UCSD-AML1 (cell line): ENCODE measurements at regions not wholly inside any gene's neighbourhood (a gene's known extent, or its start where the extent isn't known, plus 50 kb on each side); places are given as distances from the start of the nearest gene placed in this dataset.
A peak's percentile ranks its signal among the peaks of the same experiment; 100 is the strongest.

Experiments
- DNase-seq: peaks from one replicate; lab custom pipeline; 2025; ENCODE audit not compliant: unreplicated experiment; lab: John Stamatoyannopoulos, UW

DNA sequence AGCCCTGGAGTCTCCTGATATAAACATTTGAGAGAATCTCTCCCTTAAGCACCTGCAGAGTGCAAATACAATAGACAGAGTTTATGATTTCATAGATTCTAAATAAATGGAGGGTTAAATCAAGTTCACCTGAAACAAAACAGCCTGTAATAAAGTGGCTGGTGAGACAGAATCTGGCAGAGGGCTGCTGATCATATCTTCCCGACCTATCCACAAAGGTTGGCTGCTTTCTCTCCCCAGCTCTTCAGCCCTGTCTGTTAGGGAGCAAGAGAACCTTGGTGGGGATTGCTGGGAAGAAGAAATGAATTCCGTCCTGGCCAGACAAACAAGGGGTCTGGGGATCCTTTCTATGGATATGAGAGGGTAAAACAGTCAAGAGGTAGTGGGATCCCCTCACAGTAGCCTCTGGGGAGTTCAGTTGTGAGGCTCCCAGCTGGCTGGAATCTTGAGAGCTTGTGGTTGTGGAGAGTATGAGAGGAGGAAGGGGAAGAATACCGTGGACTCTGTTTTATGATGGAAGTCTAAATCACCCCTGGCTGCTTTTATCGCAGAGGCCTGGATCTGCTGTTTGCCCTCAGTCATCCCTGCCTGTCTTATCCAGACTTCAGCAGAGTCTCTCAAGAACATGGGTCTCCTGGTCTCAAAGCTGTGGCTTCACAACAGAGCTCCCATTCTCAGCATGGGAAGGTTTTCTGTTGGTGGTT lies 451.3 kb downstream of the NTRK3 start:
- no peak for DNase-seq

DNA sequence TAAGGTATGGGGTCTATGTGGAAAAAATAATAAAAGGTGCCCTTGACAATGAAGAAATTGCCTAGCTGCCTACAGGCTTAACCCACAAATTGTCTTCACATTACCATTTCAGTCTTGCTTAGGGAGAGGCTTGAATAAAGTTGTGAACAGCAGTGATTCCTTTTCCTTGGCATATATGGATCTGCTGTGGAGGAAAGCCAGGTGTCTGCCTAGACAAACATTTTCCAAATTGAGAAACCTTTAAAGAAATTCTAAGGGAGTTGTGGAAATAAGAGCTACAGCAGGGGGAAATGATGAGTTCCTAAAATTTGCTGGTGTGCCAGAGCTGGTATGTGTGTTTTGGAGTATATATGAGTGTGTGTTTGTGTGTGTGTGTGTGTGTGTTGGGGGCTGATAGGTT lies 452.1 kb downstream of the NTRK3 start:
- no peak for DNase-seq

DNA sequence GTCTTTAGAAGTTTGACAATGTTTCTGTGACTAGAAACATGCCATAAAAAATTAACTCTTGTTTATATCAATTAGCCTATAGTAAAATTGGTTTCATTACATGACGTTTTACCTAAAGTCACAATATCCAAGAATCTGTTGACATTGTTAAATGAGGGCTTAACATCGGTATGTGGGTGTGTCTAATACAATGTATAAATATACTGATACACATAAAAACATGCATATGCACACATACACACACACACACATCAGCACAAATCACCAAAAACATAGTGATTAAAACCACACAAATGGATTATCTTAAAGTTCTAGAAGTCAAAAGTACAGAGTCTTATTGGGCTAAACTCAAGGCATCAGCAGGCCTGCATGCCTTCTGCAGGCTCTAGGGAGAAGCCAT lies 456.7 kb downstream of the NTRK3 start:
- no peak for DNase-seq

DNA sequence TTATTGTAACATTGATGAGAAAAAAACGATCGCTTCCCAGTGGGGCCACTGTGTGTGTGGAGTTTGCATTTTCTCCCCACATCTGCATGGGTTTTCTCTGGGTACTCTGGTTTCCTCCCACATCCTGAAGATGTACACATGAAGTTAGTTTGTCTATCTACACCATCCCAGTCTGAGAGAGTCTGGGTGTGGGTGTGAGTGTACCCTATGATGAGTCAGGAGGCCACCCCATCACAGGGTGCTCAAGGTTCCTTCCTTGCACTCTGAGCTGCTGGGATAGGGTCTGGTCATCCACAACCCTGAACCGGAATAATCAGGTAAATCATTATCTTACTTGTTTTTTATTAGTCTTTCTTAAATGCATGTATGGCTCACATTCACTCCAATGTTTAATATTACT lies 457.1 kb downstream of the NTRK3 start:
- DNase-seq: no peak

DNA sequence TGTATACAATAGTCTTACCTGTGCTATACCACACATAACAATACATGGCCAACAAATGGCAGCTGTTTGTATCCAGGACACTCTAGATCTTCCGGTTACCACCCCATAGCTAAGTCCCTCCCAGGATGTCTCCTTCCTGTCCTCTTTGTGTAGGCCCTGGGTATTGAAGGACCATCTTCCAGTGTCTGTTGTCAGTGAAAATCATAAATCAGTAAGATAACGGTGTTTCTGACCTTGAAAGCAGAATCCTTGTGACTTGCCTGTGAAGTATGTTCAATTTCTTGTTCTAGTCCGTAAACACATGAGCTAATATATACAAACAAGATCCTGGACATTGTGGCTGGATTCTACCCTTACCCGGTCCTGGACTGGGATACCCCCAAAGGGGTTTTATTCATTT lies 462.8 kb downstream of the NTRK3 start:
- no peak for DNase-seq

DNA sequence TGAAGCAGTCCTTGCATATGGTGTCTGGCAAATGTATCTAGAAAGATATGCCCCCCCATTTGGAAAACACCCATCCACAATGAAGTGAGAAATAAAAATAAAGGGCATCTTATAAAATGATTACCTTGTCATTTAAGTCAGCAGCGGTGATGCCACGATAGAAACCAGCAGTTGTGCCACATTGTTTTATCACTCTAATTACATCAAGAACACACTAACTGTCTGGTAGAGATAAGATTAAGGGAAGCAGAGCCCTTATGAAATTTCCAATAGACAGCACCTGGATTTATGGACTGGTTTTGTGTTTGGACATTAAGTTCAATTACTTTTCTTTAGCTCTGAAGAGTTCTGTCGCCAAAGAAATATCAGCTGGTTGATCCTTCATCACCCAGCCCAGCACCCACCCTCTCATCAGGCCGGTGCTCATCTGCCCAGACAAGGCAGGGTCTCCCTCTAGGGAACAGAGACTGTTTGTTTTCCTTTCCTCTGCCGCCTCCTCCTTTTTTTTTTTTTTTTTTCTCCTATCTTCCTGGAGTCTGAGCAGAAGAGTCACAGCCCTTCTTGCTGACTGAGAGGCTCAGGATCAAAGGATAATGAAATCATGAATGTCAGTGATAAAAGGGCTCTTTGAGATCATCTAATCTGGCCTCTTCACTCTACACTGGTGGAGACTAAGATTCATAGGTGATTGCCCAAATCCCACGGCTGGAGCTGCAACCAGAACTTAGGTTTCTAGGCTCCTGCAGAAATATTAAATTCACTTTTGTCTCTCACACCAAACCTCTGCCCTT lies 464.1 kb downstream of the NTRK3 start:
- DNase-seq: no peak

DNA sequence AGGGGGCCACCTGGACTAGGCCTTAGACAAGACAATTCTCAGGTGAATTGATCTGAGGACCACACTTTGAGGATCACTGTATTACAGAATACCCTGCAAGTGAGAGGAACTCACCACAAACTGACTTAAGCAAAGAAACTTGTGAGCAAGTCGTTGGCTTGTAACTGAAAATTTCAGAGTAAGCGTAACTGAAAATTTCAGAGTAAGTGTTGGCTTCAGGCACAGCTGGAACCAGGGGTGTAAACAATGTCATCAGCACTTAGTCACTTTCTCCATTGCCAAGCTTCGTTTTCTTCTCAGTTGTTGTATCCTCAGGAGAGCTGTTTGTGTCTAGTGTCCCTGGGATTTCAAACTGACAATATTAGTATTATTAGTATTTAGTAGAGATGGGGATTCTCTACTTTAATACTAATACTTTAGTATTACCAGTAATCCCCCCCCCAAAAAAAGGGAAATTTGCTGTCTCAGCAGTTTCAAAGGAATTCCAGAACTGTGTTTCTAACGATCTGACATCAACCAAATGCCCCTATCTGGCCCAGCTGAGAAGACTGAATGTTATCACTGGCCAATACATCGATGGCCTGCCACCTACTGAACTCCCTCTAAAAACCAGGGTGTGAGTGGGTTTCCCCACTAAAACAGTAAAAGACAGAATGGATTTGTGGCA lies 474.4 kb downstream of the NTRK3 start:
- DNase-seq: no peak

DNA sequence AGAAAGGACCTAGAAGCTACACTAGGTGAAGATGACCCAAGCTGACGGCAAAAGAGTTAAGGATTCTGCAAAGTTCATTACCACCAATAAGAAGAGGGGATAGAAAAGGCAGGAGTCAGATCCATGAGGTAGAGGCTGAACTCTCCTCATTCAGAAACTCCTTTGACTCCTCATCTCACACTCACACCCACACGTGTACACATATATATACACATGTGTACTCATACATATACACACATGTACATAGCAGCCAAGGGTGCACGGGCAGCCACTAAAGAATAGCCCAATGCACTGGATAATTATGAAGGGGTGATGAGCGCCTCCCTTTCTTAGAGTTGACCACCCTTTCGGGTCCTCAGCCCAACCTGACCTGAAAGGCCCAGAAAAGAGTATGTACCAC lies 476.8 kb downstream of the NTRK3 start:
- no peak for DNase-seq

DNA sequence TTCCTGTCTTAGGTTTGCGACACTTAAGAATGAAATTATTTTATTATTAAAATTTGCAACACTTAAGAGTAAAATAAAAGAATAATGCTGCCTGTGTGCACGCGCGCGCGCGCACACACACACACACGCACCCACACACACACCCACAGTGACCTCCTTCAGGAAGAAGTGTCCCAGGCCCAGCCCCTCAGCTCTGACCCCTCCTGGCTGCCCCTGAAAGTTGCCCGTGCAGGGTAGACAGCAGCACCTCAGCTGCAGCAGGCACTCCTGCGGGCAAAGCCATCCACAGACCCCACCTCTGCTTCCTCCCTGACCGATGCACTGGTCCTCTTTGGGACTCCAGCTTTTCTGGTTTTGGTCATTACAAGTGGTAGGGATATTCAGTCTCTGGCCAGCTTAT lies 478.2 kb downstream of the NTRK3 start:
- no peak for DNase-seq

DNA sequence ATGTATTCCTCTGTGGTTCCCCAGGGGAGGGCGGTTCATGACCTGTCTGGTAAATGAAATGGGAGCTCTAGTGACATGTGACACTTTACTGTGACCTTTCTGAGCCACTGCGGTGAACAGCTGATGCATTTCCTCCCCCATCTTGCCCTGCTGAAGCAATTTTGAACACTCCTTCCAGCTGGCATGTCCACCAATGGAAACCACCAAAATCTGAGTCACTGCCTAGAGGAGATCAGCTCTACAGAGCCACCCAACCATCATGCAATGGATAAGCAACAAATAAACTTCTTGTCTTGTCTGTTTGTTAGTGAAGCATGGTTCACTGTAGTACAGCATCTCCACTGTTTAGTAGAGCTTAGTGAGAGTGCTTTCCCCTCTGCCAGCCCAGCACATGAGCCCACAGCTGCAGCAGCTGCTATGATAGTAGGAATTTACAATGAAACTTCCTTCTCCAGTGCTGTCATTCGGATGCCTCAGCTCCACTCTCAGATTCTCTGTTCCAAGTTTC lies 479.4 kb downstream of the NTRK3 start:
- DNase-seq: no peak

DNA sequence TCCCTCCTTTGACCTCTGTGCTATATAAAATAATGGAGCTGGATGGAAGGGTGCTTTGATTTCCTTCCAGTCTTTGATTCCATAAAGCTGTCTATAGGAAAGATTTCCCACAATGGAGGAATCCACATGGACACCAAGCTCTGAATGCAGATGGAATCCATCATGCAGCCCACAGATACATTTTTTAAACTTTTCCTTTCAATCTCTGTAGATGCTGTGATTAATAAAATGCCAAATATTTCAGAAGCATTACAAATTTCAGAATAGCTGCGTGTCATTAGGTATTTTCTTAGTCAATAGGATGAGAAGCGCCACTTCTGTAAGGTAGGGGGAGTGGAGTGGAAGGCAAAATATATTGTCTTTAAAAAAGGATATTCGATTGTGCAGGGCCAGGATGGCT lies 489.0 kb downstream of the NTRK3 start:
- DNase-seq: no peak

DNA sequence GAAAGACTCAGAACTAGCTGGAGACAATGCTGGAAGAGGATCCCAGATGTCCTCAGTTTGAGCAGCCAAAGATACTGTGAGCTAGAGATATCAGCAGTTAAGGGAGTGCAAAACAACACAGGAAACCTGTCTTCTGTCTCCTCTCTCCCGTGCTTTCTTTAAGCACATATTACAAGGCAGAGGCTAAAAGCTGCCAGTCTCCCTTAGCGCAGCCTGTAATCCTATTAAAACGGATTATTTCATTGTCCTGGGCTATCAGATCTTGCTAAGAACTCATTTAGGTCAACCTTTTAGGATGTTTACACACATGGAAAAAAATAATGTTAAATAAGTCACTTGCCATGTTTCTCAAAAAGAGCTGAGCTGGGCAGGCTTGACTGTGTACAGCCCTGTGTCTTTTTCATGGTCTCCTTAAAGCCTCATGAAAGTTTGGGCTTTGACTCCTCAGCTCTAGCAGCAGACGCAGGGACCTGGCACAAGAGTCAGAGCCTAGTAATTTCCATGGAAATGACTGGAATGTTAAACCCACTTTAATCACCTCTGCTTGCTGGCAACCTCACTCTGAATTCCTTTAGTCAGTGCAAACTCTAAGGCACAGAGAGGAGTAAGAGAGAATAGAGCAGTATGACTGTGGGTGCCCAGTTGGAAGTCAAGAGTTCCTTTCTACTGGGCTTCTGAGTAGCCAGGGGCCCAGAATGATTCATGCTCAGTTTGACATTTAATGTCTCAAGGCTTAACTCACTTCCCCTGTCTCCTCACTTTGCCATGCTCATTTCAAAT lies 491.9 kb downstream of the NTRK3 start:
- DNase-seq: no peak

DNA sequence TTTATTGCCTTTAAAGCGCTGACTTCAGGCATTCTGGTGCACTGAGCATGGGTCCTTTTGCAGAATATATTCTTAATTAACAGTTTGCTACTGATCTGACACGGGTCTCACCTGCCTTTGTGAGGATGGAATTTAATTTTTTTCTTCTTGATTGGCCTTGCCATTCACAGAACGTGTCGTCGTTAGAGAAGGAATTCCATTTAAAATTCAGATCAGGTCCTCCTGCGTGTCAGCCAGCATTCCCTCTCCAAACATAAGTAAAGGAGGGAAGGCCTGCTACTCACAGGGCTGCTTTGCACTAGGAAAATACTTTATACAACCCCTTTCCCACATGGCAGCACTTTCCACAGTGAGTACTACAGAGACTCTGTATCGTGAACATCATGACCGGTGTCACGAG lies 492.7 kb downstream of the NTRK3 start:
- DNase-seq: no peak

DNA sequence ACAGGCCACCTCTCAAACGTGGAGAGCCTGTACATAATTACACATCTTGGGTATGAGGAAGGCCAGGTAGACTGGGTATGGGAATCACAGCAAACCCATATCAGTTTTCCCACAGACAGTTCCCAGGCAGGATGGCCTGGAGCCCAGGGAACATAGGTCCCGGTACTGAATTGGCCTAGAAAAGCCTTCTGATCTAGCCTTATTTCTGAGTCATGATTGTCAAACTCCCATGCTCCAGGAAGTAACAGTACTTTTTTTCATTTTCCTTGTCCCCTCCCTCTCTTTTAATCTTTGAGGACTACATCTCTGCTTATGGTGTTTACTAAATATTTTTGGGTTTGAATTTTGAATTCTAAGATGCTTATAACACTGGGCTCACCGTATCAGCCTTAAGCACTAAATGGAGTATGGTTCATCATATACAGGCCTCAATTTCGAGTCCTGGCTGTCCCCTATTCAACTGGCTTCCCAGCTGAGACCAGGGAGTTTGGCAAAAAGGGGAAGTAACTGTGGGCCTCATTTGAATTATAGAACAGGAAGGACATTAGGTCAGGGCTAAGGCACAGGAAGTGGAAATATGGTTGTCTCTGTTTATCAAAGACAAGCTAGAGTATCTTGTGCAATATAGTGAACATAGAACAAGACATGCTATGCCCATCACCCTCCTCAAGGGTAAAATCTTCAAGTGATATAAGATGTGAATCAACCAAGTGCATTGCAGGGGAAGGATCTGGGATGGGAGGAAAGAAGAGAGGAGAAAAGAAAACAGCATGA lies 494.6 kb downstream of the NTRK3 start:
- peak; percentile 38 for DNase-seq

DNA sequence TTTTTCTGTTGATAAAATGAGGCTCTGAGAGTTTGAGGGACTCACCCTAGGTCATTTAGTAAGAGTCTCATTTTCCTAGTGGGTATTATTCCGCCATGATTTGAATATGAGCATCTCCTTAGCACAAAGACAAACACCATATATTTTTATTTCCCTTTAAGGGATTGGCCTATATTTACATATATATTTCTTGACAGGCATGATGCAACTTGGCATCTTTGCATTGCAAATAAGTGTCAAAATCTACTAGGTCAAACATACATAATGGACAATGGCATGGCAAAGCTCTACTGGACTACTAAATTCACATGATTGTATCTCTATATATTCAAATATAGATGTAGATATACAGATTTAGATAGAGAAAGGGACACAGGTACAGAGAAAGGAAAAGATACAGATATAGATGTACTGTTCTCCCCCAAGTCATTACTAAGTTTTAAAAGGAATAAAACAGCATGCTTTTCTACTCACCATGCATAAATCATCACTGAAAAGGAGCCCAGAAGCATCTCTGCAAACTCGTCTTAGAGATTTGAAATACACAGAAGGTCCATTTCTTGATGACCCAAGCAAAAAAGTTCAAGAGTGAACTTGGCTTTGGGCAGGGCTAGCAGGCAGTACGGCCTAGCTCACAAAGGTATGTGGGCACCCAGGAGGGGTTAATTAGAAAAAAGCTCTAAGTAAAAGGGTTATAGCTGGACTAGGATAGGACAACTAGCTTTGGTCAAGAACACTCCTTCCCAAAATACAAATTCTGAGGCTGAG lies 495.8 kb downstream of the NTRK3 start:
- DNase-seq: no peak

DNA sequence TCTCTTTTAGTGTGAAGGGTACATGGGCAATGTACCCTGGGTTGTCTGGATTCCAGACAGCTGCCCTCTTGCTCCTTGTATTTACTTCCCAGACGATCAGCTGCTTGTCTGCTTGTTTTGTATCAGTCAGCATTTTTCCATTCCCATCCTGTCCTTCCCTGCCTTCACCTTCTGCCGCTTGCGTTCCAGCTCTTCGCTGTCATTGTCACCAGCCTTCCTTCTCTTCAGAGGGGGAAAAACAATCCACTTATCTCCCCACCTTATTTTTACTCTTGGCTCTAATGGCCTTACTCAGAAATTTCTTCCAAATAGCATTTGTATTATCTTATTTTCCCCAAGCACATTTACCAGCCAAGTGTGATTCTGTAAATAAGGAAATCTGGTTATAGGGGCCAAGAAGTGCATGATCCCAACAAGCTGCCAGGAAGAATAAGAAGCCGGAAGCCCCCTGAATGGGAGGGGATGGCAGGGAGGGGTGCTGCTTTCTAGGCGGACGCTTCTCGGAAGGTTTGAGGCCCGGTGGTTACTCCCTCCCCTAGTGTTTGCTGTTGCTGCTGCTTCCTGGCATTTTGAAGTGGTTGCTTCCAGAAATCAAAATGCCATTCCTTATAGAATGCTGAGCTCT lies 497.6 kb downstream of the NTRK3 start:
- no peak for DNase-seq

DNA sequence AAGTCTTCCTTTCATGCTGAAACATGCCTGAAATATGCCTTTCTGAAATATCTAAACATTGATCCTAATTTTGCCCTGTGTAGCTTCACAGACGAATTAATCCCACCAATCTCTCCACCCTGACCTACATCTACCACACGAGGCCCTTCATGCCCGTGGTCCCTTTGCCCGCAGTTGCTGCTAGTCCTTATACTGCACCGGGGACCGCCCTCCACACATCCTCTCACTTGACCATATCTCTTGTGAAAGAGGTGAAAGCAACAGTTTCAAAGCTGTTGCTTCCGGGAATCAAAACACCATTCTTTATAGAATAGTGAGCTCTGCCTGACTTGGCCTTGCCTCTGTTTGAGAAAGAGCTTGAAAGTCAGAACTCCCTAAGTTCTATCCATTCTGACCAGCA lies 499.5 kb downstream of the NTRK3 start:
- DNase-seq: no peak

DNA sequence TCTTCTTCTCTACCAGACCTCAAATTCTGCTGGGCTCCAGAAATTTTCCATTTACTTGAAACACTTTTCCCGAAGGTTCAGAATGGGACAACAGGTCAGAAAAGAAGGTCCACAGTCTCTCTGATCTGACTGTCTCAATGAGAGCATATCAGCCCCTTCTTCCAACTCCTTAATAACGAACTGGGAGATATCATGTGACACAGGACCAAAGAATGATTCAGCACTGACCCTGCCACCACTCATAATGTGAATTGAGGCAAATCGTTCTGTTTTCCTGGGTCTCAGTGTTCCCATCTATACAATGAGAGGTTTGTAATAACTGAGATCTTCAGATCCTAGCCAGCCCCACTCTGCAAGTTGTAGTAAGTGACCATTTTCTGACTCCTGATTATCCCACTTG lies 500.5 kb downstream of the NTRK3 start:
- no peak for DNase-seq

DNA sequence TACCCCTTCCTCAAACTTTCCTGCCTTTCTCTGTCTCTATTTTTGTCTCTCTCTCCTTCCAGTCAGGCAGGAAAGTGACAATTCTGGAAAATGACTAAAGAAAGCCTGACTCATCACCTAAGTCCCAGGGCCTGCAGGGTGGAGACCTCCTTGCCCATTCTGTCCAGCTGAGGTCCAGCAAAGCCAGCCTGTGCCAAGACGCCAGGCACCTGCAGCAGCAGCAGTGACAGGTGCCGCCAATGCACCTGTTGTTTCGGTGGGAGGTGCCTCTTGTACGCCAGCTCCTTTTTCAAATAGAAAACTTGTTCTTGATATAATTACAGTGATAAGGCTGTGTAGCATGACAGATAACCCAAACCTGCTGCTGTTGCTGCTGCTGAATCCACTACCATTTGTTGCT lies 501.3 kb downstream of the NTRK3 start:
- DNase-seq: no peak
